Esophagus muscularis mucosa (tissue), 4 donors: ENCODE measurements at regions not wholly inside any gene's neighbourhood (a gene's known extent, or its start where the extent isn't known, plus 50 kb on each side); places are given as distances from the start of the nearest gene placed in this dataset.
"Not testable (repeated sequence)": the region's sequence is repeated elsewhere in the genome, so short reads cannot be mapped to it uniquely, and the experiment has no call there.

Source experiments
- DNase-seq: peaks from one replicate; pipeline ENCODE4 v3.0.0-alpha.2; 2017; ENCODE audit errors: extremely low spot score
- H3K27ac ChIP-seq, 4 donors: fragments of 200-600 bp; sonication (generic); replicated peaks in 1 of 4; 1 replicate in 3 of 4; 2 replicates in 1 of 4; pipeline ENCODE4 v1.5.1; 2016 to 2019; ENCODE audit warnings: mild to moderate bottlenecking in 1 of 4
- H3K27me3 ChIP-seq, 4 donors: fragments of 200-600 bp; sonication (generic); one replicate each; pipeline versions ENCODE4 v1.5.1 to v1.6.0; 2016 to 2019
- H3K36me3 ChIP-seq, 4 donors: fragments of 200-600 bp; sonication (generic); one replicate each; pipeline ENCODE4 v1.5.1; 2016 to 2019
- H3K4me1 ChIP-seq, 4 donors: fragments of 200-600 bp; sonication (generic); one replicate each; pipeline ENCODE4 v1.5.1; 2016 to 2019
- H3K4me3 ChIP-seq, 4 donors: fragments of 200-600 bp; sonication (generic); 1 replicate in 2 of 4; 2 replicates in 2 of 4; pipeline ENCODE4 v1.5.1; 2016 to 2019; ENCODE audit warnings: mild to moderate bottlenecking in 4 of 4, moderate library complexity in 1 of 4
- H3K9me3 ChIP-seq, 4 donors: fragments of 200-600 bp; sonication (generic); 1 replicate in 3 of 4; 2 replicates in 1 of 4; pipeline ENCODE4 v1.5.1; 2016 to 2019
- EP300 ChIP-seq: sonication (generic); formaldehyde crosslinking; IDR thresholded peaks from one replicate; pipeline ENCODE4 v1.6.1; 2017; ENCODE audit warnings: antibody characterized with exemption
- POLR2A ChIP-seq: fragments of 450-650 bp; IDR thresholded peaks from one replicate; pipeline ENCODE4 v1.6.1; 2017; ENCODE audit warnings: antibody characterized with exemption, moderate library complexity, mild to moderate bottlenecking, low read depth
- POLR2AphosphoS5 ChIP-seq, 2 donors: sonication (generic); formaldehyde crosslinking; IDR thresholded peaks; one replicate each; pipeline ENCODE4 v1.6.1; 2017; ENCODE audit warnings: antibody characterized with exemption in 2 of 2
- WGBS: methylation state at CpG from one replicate; pipeline ENCODE4 v1.1.5; 2018; 5-methylcytosine and 5-hydroxymethylcytosine counted together
- intact Hi-C: fragments of 100-400 bp; cut with DNase I; formaldehyde crosslinking; loops from one replicate; pipeline ENCODE4 v1.15.1; 2023
- TF ChIP-seq, protein P1 (sequence below), 3 experiments: fragments of 200-600 bp in 2 of 3; fragments of 450-650 bp in 1 of 3; sonication (generic) in 2 of 3; IDR thresholded peaks; one replicate each; pipeline ENCODE4 v1.5.1; 2017 to 2019; ENCODE audit warnings: antibody characterized with exemption in 3 of 3, mild to moderate bottlenecking in 2 of 3, moderate library complexity in 1 of 3

DNA sequence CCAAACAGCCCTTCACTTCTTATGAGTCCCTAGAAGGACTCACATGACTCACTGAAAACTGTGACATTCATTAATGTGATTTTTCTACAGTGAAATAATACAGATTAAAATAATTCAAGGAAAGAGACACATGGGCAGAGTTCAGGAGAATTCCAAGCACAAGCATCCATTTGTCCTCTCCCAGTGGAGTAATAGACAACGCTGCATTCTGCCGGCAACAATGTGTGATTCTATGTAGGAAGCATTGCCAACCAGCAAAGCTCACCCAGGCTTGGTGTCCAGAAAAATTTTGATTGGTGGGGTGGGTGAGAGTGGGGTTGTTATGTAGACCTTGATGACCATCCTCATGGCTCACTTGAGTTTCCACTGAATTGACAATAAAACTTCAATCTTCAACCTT, 123.9 kb downstream of the VPREB1 start:
- peaks cover 0 to 40% (median 0%) of the 10 kb centered on the region in 4 donors for H3K27me3 ChIP-seq
- no peak overlapping the region for H3K4me3 ChIP-seq
- H3K9me3 ChIP-seq = no peaks in the 10 kb centered on the region
- intact Hi-C loops = no loop called here
- peaks cover 0 to 2% (median 0%) of the 10 kb centered on the region in 4 donors for H3K4me1 ChIP-seq
- TF ChIP-seq, protein P1, sequence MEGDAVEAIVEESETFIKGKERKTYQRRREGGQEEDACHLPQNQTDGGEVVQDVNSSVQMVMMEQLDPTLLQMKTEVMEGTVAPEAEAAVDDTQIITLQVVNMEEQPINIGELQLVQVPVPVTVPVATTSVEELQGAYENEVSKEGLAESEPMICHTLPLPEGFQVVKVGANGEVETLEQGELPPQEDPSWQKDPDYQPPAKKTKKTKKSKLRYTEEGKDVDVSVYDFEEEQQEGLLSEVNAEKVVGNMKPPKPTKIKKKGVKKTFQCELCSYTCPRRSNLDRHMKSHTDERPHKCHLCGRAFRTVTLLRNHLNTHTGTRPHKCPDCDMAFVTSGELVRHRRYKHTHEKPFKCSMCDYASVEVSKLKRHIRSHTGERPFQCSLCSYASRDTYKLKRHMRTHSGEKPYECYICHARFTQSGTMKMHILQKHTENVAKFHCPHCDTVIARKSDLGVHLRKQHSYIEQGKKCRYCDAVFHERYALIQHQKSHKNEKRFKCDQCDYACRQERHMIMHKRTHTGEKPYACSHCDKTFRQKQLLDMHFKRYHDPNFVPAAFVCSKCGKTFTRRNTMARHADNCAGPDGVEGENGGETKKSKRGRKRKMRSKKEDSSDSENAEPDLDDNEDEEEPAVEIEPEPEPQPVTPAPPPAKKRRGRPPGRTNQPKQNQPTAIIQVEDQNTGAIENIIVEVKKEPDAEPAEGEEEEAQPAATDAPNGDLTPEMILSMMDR (IDR thresholded peaks at IDR 0.05) = no peak
- TF ChIP-seq POLR2AphosphoS5 (IDR thresholded peaks at IDR 0.05) (no peak), POLR2A (no peak), EP300 (no peak)
- DNase-seq = peak; percentile 12
- no peak overlapping the region for H3K27ac ChIP-seq
- WGBS = 70% methylated on average over 2 of the region's 2 CpGs
- no peaks in the 10 kb centered on the region for H3K36me3 ChIP-seq

DNA sequence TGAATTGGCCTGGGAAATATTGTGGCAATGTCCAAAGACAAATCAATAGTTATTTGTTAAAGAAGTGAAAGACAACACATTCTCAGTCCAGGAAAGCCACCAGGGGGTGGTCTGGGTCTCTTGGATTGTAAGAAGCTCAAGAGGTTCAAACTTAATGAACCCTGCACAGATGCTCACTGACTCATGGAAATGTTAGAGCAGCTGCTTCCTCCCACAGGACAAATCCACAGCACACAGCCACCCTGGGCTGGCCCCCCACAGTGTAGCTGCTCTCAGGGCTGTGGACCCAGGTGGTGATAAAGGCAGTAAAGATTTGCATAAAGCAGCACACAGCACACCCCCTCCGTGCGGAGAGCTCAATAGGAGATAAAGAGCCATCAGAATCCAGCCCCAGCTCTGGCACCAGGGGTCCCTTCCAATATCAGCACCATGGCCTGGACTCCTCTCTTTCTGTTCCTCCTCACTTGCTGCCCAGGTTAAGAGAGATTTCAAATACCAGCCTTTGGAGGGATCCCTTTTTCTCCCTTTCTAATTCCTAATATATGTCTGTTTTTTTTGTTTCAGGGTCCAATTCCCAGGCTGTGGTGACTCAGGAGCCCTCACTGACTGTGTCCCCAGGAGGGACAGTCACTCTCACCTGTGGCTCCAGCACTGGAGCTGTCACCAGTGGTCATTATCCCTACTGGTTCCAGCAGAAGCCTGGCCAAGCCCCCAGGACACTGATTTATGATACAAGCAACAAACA, 124.8 kb downstream of the VPREB1 start:
- H3K27me3 ChIP-seq = peaks cover 0 to 31% (median 0%) of the 10 kb centered on the region in 4 donors
- WGBS = 31% methylated on average over 2 of the region's 2 CpGs
- H3K36me3 ChIP-seq, H3K4me1 ChIP-seq, H3K27ac ChIP-seq, H3K9me3 ChIP-seq, intact Hi-C loops, H3K4me3 ChIP-seq: not testable (repeated sequence)
- peak; percentile 80 for DNase-seq

DNA sequence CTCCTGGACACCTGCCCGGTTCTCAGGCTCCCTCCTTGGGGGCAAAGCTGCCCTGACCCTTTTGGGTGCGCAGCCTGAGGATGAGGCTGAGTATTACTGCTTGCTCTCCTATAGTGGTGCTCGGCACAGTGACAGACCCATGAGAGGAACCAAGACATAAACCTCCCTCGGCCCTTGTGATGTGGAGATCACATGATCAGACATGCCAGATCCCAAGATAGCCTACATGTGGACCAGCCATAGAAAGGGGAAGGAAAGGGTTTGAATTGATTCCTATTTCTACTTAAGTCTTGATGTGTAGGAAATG, 125.3 kb downstream of the VPREB1 start:
- H3K4me3 ChIP-seq = no peak overlapping the region
- H3K36me3 ChIP-seq = no peaks in the 10 kb centered on the region
- H3K27ac ChIP-seq = no peak overlapping the region
- peaks cover 0 to 33% (median 0%) of the 10 kb centered on the region in 4 donors for H3K27me3 ChIP-seq
- TF ChIP-seq, protein P1 (IDR thresholded peaks at IDR 0.05) = no peak
- TF ChIP-seq EP300 (no peak), POLR2AphosphoS5 (IDR thresholded peaks at IDR 0.05) (no peak), POLR2A (no peak)
- H3K9me3 ChIP-seq = no peaks in the 10 kb centered on the region
- intact Hi-C loops = no loop called here
- peak; percentile 89 for DNase-seq
- H3K4me1 ChIP-seq = peaks cover 0 to 2% (median 0%) of the 10 kb centered on the region in 4 donors
- WGBS = 52% methylated on average over 4 of the region's 4 CpGs

DNA sequence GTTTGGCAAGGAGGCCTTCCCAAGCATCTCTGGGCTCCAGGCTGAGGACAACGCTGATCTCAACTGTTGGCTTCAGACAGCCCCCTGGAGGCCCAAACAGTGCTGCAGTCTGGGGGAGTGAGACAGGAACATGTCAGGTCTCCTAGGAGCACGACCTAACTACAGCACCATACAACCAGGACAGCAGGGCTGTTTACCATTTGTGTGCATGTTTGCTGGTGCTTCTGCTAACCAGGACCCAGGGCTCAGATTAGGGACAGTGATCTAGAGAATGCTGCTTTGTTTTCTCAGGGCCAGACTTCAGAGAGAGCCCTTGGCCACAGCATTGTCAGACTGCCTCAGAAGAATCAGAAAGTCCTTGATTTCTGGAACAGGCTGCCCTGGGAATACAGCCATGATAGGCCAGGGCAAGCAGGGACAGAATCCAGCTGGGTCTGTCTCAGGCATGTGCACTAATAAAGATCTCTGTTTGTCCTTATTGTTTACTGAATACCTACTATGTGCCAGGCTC, 126.5 kb downstream of the VPREB1 start:
- Histone ChIP-seq H3K27me3 (peaks cover 0 to 45% (median 0%) of the 10 kb centered on the region in 4 donors), H3K27ac (no peak overlapping the region), H3K4me1 (peaks cover 0 to 2% (median 0%) of the 10 kb centered on the region in 4 donors), H3K36me3 (no peaks in the 10 kb centered on the region), H3K9me3 (no peaks in the 10 kb centered on the region), H3K4me3 (no peak overlapping the region)
- TF ChIP-seq, protein P1 (IDR thresholded peaks at IDR 0.05) = no peak
- TF ChIP-seq EP300 (no peak), POLR2A (no peak), POLR2AphosphoS5 (IDR thresholded peaks at IDR 0.05) (no peak)
- 0% methylated on average over 1 of the region's 2 CpGs for WGBS
- peak; percentile 75 for DNase-seq
- intact Hi-C loops = no loop called here

DNA sequence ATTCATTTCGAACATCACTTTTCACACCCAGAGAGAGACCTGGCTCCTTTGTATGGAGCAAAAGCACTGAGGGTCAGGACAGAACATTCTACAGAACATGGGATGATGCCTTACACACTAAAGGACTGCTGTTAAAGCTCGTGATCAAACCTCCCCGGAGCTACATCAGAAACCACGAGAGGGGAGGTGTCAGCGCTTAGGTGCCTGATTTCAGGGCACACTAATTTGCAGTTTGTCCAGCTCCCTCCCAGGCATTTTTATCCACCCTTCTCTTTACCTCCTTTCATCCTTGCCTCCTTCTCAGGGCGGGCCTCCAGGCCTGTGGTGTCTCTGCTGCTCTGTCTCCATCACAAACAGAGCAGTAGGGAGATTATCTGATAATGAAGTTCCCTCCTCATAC, 127.5 kb downstream of the VPREB1 start:
- H3K9me3 ChIP-seq = no peaks in the 10 kb centered on the region
- H3K36me3 ChIP-seq = no peaks in the 10 kb centered on the region
- H3K4me3 ChIP-seq = no peak overlapping the region
- peak; percentile 83 for DNase-seq
- H3K4me1 ChIP-seq = peaks cover 0 to 2% (median 0%) of the 10 kb centered on the region in 4 donors
- no peak for TF ChIP-seq POLR2A
- no peak for TF ChIP-seq EP300
- no peak for TF ChIP-seq POLR2AphosphoS5 (IDR thresholded peaks at IDR 0.05)
- TF ChIP-seq, protein P1 (IDR thresholded peaks at IDR 0.05) = no peak
- WGBS = 82% methylated on average over 6 of the region's 6 CpGs
- intact Hi-C loops = no loop called here
- H3K27ac ChIP-seq = no peak overlapping the region
- peaks cover 0 to 48% (median 0%) of the 10 kb centered on the region in 4 donors for H3K27me3 ChIP-seq
